H1 (cell line): ENCODE measurements at regions not wholly inside any gene's neighbourhood (a gene's known extent, or its start where the extent isn't known, plus 50 kb on each side); places are given as distances from the start of the nearest gene placed in this dataset.

ENCODE experiments used
- CTCF ChIA-PET: fragments of 300-600 bp; sonication (Branson Sonifier 250); formaldehyde crosslinking; loops from one replicate; lab custom pipeline; 2021; ENCODE audit not compliant: partially characterized antibody; lab: Charles Lee
- POLR2A ChIA-PET: fragments of 300-600 bp; sonication (Branson Sonifier 250); formaldehyde crosslinking; loops from one replicate; lab custom pipeline; 2021; ENCODE audit warnings: inconsistent platforms; ENCODE audit not compliant: partially characterized antibody; lab: Charles Lee
- DNase-seq, 2 experiments: peaks; one replicate each; pipeline versions ENCODE4 v3.0.0 to v3.0.0-alpha.2; 2010 to 2022; ENCODE audit warnings: low spot score in 2 of 2, low read depth in 1 of 2, mixed read lengths in 1 of 2
- FAIRE-seq: peaks from 2 replicates; lab custom pipeline; 2011; peaks lifted over from hg19 to GRCh38; lab: Jason Lieb, UNC
- H2AFZ ChIP-seq: 2 replicates; pipeline ENCODE4 v1.8.1; 2012; ENCODE audit warnings: low read length, inconsistent platforms
- H2AK5ac ChIP-seq: 2 replicates; pipeline ENCODE4 v1.6.1; 2013; ENCODE audit warnings: low read depth, low read length
- H2BK120ac ChIP-seq: replicated peaks from 2 replicates; pipeline ENCODE3; 2013; ENCODE audit warnings: low read depth, low read length, inconsistent platforms
- H2BK12ac ChIP-seq: 2 replicates; pipeline ENCODE4 v1.6.1; 2013; ENCODE audit warnings: low read depth, low read length
- H2BK15ac ChIP-seq: 2 replicates; pipeline ENCODE4 v1.6.1; 2013; ENCODE audit warnings: low read length
- H2BK20ac ChIP-seq: 2 replicates; pipeline ENCODE4 v1.6.1; 2013; ENCODE audit warnings: low read length
- H2BK5ac ChIP-seq: 2 replicates; pipeline ENCODE4 v1.6.1; 2013; ENCODE audit warnings: low read depth, low read length
- H3K14ac ChIP-seq: 2 replicates; pipeline ENCODE4 v1.6.1; 2013; ENCODE audit warnings: inconsistent platforms; ENCODE audit not compliant: insufficient read length
- H3K18ac ChIP-seq: 2 replicates; pipeline ENCODE4 v1.6.1; 2013; ENCODE audit warnings: low read length; ENCODE audit errors: extremely low read depth
- H3K23ac ChIP-seq: 2 replicates; pipeline ENCODE4 v1.6.1; 2013; ENCODE audit warnings: inconsistent platforms; ENCODE audit not compliant: insufficient read length
- H3K23me2 ChIP-seq: 2 replicates; pipeline ENCODE4 v1.6.1; 2013; ENCODE audit warnings: low read depth, low read length
- H3K27ac ChIP-seq: 2 replicates; pipeline ENCODE4 v1.6.1; 2011; ENCODE audit warnings: low read depth, low read length, inconsistent platforms
- H3K27me3 ChIP-seq, 4 experiments: replicated peaks in 1 of 4; 1 replicate in 1 of 4; 2 replicates in 3 of 4; pipeline versions ENCODE4 v1.6.1 to v1.8.1; 2011 to 2013; ENCODE audit warnings: low read length in 3 of 4, mild to moderate bottlenecking in 3 of 4, inconsistent platforms in 2 of 4, mixed read lengths in 2 of 4, moderate library complexity in 1 of 4; ENCODE audit not compliant: control insufficient read depth in 3 of 4, insufficient read depth in 3 of 4; ENCODE audit errors: extremely low read depth in 1 of 4
- H3K36me3 ChIP-seq, 4 experiments: 2 replicates each; pipeline versions ENCODE4 v1.6.1 to v1.8.1; 2011 to 2013; ENCODE audit warnings: mild to moderate bottlenecking in 4 of 4, low read length in 3 of 4, moderate library complexity in 2 of 4, control low read depth in 1 of 4, inconsistent platforms in 1 of 4; ENCODE audit not compliant: insufficient read depth in 4 of 4, control insufficient read depth in 2 of 4
- H3K4ac ChIP-seq: replicated peaks from 2 replicates; pipeline ENCODE3; 2013; ENCODE audit warnings: low read length, low read depth, mixed read lengths, inconsistent platforms; ENCODE audit not compliant: insufficient read length
- H3K4me1 ChIP-seq, 4 experiments: replicated peaks in 1 of 4; 1 replicate in 1 of 4; 2 replicates in 3 of 4; pipeline versions ENCODE4 v1.6.1 to v1.8.1; 2011 to 2013; ENCODE audit warnings: low read length in 3 of 4, inconsistent platforms in 2 of 4, mixed read lengths in 1 of 4; ENCODE audit not compliant: insufficient read depth in 4 of 4, control insufficient read depth in 3 of 4
- H3K4me2 ChIP-seq, 2 experiments: 2 replicates each; pipeline versions ENCODE4 v1.6.1 to v1.8.1; 2011 to 2013; ENCODE audit warnings: low read depth in 2 of 2, low read length in 2 of 2, control low read depth in 1 of 2, inconsistent platforms in 1 of 2, mild to moderate bottlenecking in 1 of 2; ENCODE audit not compliant: insufficient read depth in 1 of 2
- H3K4me3 ChIP-seq, 4 experiments: fragments of 200-600, 300-600 bp in 1 of 4; sonication (generic), shearing (Covaris generic), sonication (Bioruptor Twin) in 1 of 4; 2 replicates each; pipeline versions ENCODE4 v1.5.1 to v1.8.1; 2011 to 2016; ENCODE audit warnings: low read length in 4 of 4, low read depth in 3 of 4, control low read depth in 2 of 4, inconsistent platforms in 2 of 4, mild to moderate bottlenecking in 2 of 4, mixed read lengths in 1 of 4, moderate library complexity in 1 of 4; ENCODE audit not compliant: insufficient read depth in 2 of 4; ENCODE audit errors: extremely low read depth in 1 of 4
- H3K56ac ChIP-seq: replicated peaks from 2 replicates; pipeline ENCODE3; 2013; ENCODE audit warnings: low read depth, mild to moderate bottlenecking, mixed read lengths, low read length, inconsistent platforms; ENCODE audit not compliant: insufficient read length
- H3K79me1 ChIP-seq: 2 replicates; pipeline ENCODE4 v1.6.1; 2013; ENCODE audit warnings: low read depth, low read length, control low read depth
- H3K79me2 ChIP-seq, 2 experiments: 2 replicates each; pipeline versions ENCODE4 v1.6.1 to v1.8.1; 2012 to 2013; ENCODE audit warnings: low read length in 2 of 2, mild to moderate bottlenecking in 2 of 2, inconsistent platforms in 1 of 2; ENCODE audit not compliant: insufficient read depth in 2 of 2, control insufficient read depth in 1 of 2
- H3K9ac ChIP-seq, 4 experiments: replicated peaks in 1 of 4; 1 replicate in 1 of 4; 2 replicates in 3 of 4; pipeline versions ENCODE4 v1.6.1 to v1.8.1; 2011 to 2013; ENCODE audit warnings: low read depth in 3 of 4, low read length in 3 of 4, control low read depth in 2 of 4, mild to moderate bottlenecking in 2 of 4, moderate library complexity in 2 of 4, inconsistent platforms in 1 of 4; ENCODE audit errors: extremely low read depth in 1 of 4
- H3K9me3 ChIP-seq, 2 experiments: 2 replicates each; pipeline versions ENCODE4 v1.6.1 to v1.8.1; 2012 to 2013; ENCODE audit warnings: mild to moderate bottlenecking in 2 of 2, moderate library complexity in 2 of 2, control low read depth in 1 of 2, inconsistent platforms in 1 of 2, low read depth in 1 of 2, low read length in 1 of 2, mixed read lengths in 1 of 2; ENCODE audit not compliant: insufficient read depth in 2 of 2
- H4K20me1 ChIP-seq, 2 experiments: replicated peaks in 1 of 2; 2 replicates each; pipeline versions ENCODE3 to v1.8.1; 2011 to 2013; ENCODE audit warnings: inconsistent platforms in 2 of 2, low read length in 2 of 2, mild to moderate bottlenecking in 1 of 2; ENCODE audit not compliant: insufficient read depth in 2 of 2, control insufficient read depth in 1 of 2
- H4K5ac ChIP-seq: 2 replicates; pipeline ENCODE4 v1.6.1; 2013; ENCODE audit warnings: low read length, low read depth, mixed read lengths, inconsistent platforms; ENCODE audit not compliant: insufficient read length
- H4K8ac ChIP-seq: 2 replicates; pipeline ENCODE4 v1.8.0; 2013; ENCODE audit warnings: mild to moderate bottlenecking, moderate library complexity, low read length, inconsistent platforms; ENCODE audit not compliant: insufficient read depth; ENCODE audit errors: extremely low read depth
- H4K91ac ChIP-seq: replicated peaks from 2 replicates; pipeline ENCODE3; 2013; ENCODE audit warnings: low read length, mixed read lengths, inconsistent platforms; ENCODE audit not compliant: insufficient read length
- CBX8 ChIP-seq: fragments of 300-800, 300-1000 bp; sonication (generic); IDR thresholded peaks from 2 replicates; pipeline ENCODE4 v1.7.1; 2016; ENCODE audit warnings: low read depth, low read length, borderline replicate concordance
- CEBPB ChIP-seq: IDR thresholded peaks from 2 replicates; pipeline ENCODE4 v1.6.1; 2012; ENCODE audit warnings: low read depth, low read length
- GABPA ChIP-seq: IDR thresholded peaks from 2 replicates; pipeline ENCODE4 v1.6.1; 2011; ENCODE audit warnings: mild to moderate bottlenecking, low read length, moderate library complexity, borderline replicate concordance; ENCODE audit not compliant: insufficient read depth
- GTF2F1 ChIP-seq: IDR thresholded peaks from 2 replicates; pipeline ENCODE4 v1.6.1; 2012; ENCODE audit warnings: low read depth, low read length, improper control_type of control experiment, borderline replicate concordance
- HDAC6 ChIP-seq: IDR thresholded peaks from one replicate; pipeline ENCODE4 v1.7.1; 2012; ENCODE audit warnings: low read depth, mild to moderate bottlenecking, inconsistent platforms, low read length, moderate library complexity
- KDM1A ChIP-seq: fragments of 200-600, 300-600 bp; sonication (generic); IDR thresholded peaks from 2 replicates; pipeline ENCODE4 v1.7.1; 2016; ENCODE audit warnings: mild to moderate bottlenecking, low read length, borderline replicate concordance
- KDM5A ChIP-seq: fragments of 200-600 bp; IDR thresholded peaks from 2 replicates; pipeline ENCODE4 v1.7.1; 2012; ENCODE audit warnings: mild to moderate bottlenecking, low read length, inconsistent platforms, mixed read lengths
- NRF1 ChIP-seq: IDR thresholded peaks from 2 replicates; pipeline ENCODE4 v1.6.1; 2011; ENCODE audit warnings: mild to moderate bottlenecking, low read depth, low read length, improper control_type of control experiment
- POLR2AphosphoS5 ChIP-seq: IDR thresholded peaks from 2 replicates; pipeline ENCODE4 v1.6.1; 2011; ENCODE audit warnings: low read depth, low read length
- POU5F1 ChIP-seq: IDR thresholded peaks from 2 replicates; pipeline ENCODE4 v1.6.1; 2011; ENCODE audit warnings: low read depth, mild to moderate bottlenecking, low read length, moderate library complexity
- RBBP5 ChIP-seq: IDR thresholded peaks from 2 replicates; pipeline ENCODE4 v1.7.1; 2012; ENCODE audit warnings: low read depth, mild to moderate bottlenecking, inconsistent platforms, low read length, moderate library complexity, borderline replicate concordance
- SIN3A ChIP-seq, 2 experiments: IDR thresholded peaks in 1 of 2; conservative IDR thresholded peaks in 1 of 2; 2 replicates each; pipeline ENCODE4 v1.6.1; 2011 to 2012; ENCODE audit warnings: low read length in 2 of 2, improper control_type of control experiment in 1 of 2, low read depth in 1 of 2, mild to moderate bottlenecking in 1 of 2
- SIRT6 ChIP-seq: IDR thresholded peaks from one replicate; pipeline ENCODE4 v1.7.1; 2012; ENCODE audit warnings: low read length, inconsistent platforms
- SIX5 ChIP-seq: IDR thresholded peaks from 2 replicates; pipeline ENCODE4 v1.6.1; 2011; ENCODE audit warnings: mild to moderate bottlenecking, low read depth, low read length
- TBP ChIP-seq: IDR thresholded peaks from 2 replicates; pipeline ENCODE4 v1.6.1; 2011; ENCODE audit warnings: low read depth, low read length, improper control_type of control experiment
- TEAD4 ChIP-seq: IDR thresholded peaks from 2 replicates; pipeline ENCODE4 v1.6.1; 2012; ENCODE audit warnings: low read depth, low read length, inconsistent platforms, mixed read lengths
- WGBS, 2 experiments: shearing (Covaris generic) in 1 of 2; methylation state at CpG; one replicate each; pipeline versions ENCODE4 v1.1.6 to v1.1.7; 2013 to 2015; ENCODE audit warnings: low lambda C conversion rate in 2 of 2, mixed read lengths in 2 of 2, inconsistent platforms in 1 of 2, low coverage in 1 of 2, missing lambda C conversion rate in 1 of 2; ENCODE audit not compliant: insufficient replicate concordance in 2 of 2, insufficient coverage in 1 of 2, insufficient read length in 1 of 2; ENCODE audit errors: extremely low coverage in 1 of 2, missing lambda C conversion rate in 1 of 2; 5-methylcytosine and 5-hydroxymethylcytosine counted together

- Histone ChIP-seq H3K4me1 (peaks cover 0 to 4% (median 2%) of the 10 kb centered on the region in 4 experiments; a peak in 3 of 7 replicates), H2BK5ac (no peak overlapping the region), H2BK12ac (no peak overlapping the region), H2BK20ac (no peak overlapping the region), H3K27ac (no peak overlapping the region), H3K9ac (no peak overlapping the region), H3K9me3 (0 out of 4 replicates have a peak, but pooled peaks cover 0 to 7% of the 10 kb centered on the region in 2 experiments), H3K27me3 (no peaks in the 10 kb centered on the region), H3K23ac (no peak overlapping the region), H4K8ac (no peak overlapping the region), H4K91ac (no peak overlapping the region), H2AFZ (no peak overlapping the region), H3K4me2 (no peak overlapping the region), H3K36me3 (no peaks in the 10 kb centered on the region), H4K5ac (no peak overlapping the region), H3K56ac (no peak overlapping the region), H2BK120ac (no peak overlapping the region), H2BK15ac (no peak overlapping the region), H3K79me2 (no peaks in the 10 kb centered on the region), H4K20me1 (no peaks in the 10 kb centered on the region), H3K18ac (no peak overlapping the region), H2AK5ac (no peak overlapping the region), H3K14ac (no peak overlapping the region), H3K79me1 (no peaks in the 10 kb centered on the region), H3K4me3 (no peak overlapping the region), H3K23me2 (no peaks in the 10 kb centered on the region), H3K4ac (no peak overlapping the region)
- CTCF ChIA-PET: interaction anchor here (1.2 kb wide), 1 partner anchor 428 kb away, joined by 5 read pairs; no protein-coding TSS in a partner anchor
- 93% methylated on average over 3 of the region's 3 CpGs; no CpG with 5 or more reads in 1 of the 2 experiments for WGBS, 2 experiments
- POLR2A ChIA-PET: no interaction called here
- DNase-seq: no peak
- no peak for FAIRE-seq
- TF ChIP-seq GTF2F1 (no peak), TEAD4 (no peak), POU5F1 (no peak), CEBPB (no peak), HDAC6 (no peak), RBBP5 (no peak), KDM5A (no peak), GABPA (no peak), POLR2AphosphoS5 (no peak), SIX5 (no peak), KDM1A (no peak), CBX8 (no peak), SIRT6 (no peak), SIN3A (conservative IDR thresholded peaks at IDR 0.05 in 1 of 2, IDR thresholded peaks at IDR 0.05 in 1 of 2; ENCODE audit: low read depth in 1 of 2, low read length in 2 of 2) (no peak), NRF1 (no peak), TBP (no peak)
Measured at GRCh38 chr5:34469971-34470370, 186.2 kb upstream of the RAI14 start.
